Body of pancreas (tissue), 4 donors: ENCODE measurements at regions not wholly inside any gene's neighbourhood (a gene's known extent, or its start where the extent isn't known, plus 50 kb on each side); places are given as distances from the start of the nearest gene placed in this dataset.

Experiments
- CTCF ChIP-seq, 7 experiments: fragments of 450-650 bp in 4 of 7; fragments of 200-600 bp in 3 of 7; sonication (generic) in 3 of 7; IDR thresholded peaks; one replicate each; pipeline ENCODE4 v1.5.1; 2016 to 2019; ENCODE audit warnings: antibody characterized with exemption in 7 of 7
- POLR2A ChIP-seq, 3 donors: fragments of 450-650 bp; IDR thresholded peaks; one replicate each; pipeline ENCODE4 v1.6.1; 2016; ENCODE audit warnings: antibody characterized with exemption in 3 of 3, mild to moderate bottlenecking in 2 of 3

GRCh38 chr5:81883371-81883770 lies 88.5 kb upstream of the ATG10 start:
- TF ChIP-seq CTCF (IDR thresholded peaks at IDR 0.05): no peak
- no peak for TF ChIP-seq POLR2A (IDR thresholded peaks at IDR 0.05)
